Fibroblast of upper back skin (primary cell): ENCODE measurements at regions not wholly inside any gene's neighbourhood (a gene's known extent, or its start where the extent isn't known, plus 50 kb on each side); places are given as distances from the start of the nearest gene placed in this dataset.

ENCODE experiments used
- DNase-seq: peaks from one replicate; pipeline ENCODE4 v3.0.0-alpha.2; 2013

DNA sequence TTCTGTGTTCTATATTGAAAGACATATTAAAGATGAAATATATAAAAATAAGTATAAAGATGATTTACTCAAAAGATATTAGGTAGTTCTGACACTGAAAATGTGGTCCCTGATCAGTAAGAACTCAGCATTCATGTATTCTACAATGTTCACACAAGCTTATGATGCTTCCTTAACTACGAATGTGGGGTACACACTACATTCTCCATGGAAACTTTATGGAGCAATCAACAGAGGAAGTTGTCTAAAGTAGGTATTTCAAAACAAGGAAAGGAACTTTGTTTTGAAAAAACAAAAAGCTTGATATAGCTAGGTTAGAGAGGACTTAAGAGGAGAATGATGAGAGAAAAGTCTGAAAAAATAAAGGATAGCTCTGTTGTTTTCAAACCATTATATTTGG, 119.7 kb upstream of the RGS18 start:
- DNase-seq, result no peak

DNA sequence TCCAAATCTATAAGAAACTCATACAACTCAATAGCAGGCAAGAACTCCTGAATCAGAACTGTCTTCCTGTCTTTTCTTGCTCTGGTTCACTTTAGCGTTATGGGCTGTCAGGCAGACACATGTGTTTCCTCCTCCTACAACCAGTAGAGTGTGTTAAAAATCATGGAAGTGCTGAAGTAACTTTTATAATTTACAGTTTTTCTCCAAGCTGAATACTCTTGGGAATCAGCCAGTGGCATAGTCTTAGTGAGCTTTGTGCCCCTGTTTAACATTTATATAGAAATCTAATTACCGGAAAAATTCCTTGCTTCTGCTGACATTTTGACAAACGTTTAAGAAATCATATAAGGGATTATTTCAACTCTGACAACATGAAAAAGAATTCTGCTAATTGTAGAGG, 113.1 kb upstream of the RGS18 start:
- peak; percentile 70 for DNase-seq

GRCh38 chr1:192053531-192053971, 104.7 kb upstream of the RGS18 start:
- peak; percentile 48 for DNase-seq

- no peak for DNase-seq
Measured at GRCh38 chr1:192057766-192058165, 100.5 kb upstream of the RGS18 start.

- no peak for DNase-seq
Measured at GRCh38 chr1:192059407-192059806, 98.9 kb upstream of the RGS18 start.

GRCh38 chr1:192061556-192061955, 96.7 kb upstream of the RGS18 start:
- DNase-seq, result no peak

GRCh38 chr1:192065087-192065486, 93.2 kb upstream of the RGS18 start:
- no peak for DNase-seq

GRCh38 chr1:192066202-192066601, 92.1 kb upstream of the RGS18 start:
- peak; percentile 15 for DNase-seq

GRCh38 chr1:192067360-192067759, 90.9 kb upstream of the RGS18 start:
- DNase-seq, result no peak

GRCh38 chr1:192070213-192070612, 88.0 kb upstream of the RGS18 start:
- no peak for DNase-seq

DNA sequence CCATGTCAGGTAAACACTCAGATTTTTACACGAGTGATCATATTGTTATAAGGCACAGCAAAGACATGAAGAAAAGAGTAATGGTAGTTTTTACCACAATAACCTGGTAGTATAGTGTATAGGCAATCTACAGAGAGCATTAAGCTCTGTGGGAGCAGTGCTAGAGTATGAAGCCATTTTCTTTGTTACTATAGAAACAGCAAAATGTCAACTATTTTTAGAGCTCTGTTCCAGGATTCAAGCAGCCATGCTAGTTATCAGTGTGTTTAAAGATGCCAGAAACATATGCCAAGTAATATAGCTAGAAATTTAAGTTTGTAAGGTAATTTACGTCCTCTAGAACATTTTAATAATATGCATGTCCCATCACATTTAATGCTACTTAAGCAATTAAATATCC, 77.6 kb upstream of the RGS18 start:
- no peak for DNase-seq

DNA sequence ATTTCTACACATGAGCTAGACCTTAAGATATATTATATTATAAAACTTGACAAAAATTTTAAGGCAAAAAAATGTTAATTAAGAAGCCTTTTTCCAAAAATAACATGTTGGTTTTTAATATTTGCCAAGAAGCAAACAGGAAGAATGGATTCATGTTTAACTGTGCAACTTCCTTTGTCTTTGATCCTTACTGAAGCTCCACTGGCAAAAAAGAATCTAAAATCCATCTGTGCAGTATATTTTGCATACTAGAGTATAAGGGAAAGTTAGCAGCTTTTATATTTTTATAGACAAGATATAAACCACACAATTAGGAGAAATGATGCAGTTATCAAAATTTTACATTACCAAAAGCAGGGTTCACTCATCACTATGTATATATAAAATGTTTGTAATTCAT, 76.9 kb upstream of the RGS18 start:
- no peak for DNase-seq

- DNase-seq, result no peak
Measured at GRCh38 chr1:192086644-192087043, 71.6 kb upstream of the RGS18 start.

- no peak for DNase-seq
Measured at GRCh38 chr1:192087334-192087733, 70.9 kb upstream of the RGS18 start.

- no peak for DNase-seq
Measured at GRCh38 chr1:192088496-192088895, 69.8 kb upstream of the RGS18 start.

DNA sequence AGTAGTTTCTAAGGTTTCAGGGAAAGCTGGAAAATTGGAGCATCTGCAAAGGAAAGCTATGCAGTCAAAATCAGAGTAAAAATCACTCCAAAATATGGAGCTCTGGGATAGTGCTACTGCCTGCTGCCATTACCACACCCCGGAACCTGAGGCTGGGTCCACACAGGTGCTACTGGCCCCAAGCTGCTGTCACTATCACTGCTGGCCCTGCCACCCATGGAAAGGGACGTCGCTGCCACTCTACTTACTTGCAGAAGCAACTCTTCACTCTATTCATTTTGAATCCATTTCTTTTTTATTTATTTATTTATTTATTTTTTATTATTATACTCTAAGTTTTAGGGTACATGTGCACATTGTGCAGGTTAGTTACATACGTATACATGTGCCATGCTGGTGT, 60.3 kb upstream of the RGS18 start:
- DNase-seq, result no peak

GRCh38 chr1:192099328-192099727, 58.9 kb upstream of the RGS18 start:
- no peak for DNase-seq

GRCh38 chr1:192100686-192101468, 57.4 kb upstream of the RGS18 start:
- no peak for DNase-seq

- DNase-seq, result no peak
Measured at GRCh38 chr1:192104128-192104527, 54.1 kb upstream of the RGS18 start.

DNA sequence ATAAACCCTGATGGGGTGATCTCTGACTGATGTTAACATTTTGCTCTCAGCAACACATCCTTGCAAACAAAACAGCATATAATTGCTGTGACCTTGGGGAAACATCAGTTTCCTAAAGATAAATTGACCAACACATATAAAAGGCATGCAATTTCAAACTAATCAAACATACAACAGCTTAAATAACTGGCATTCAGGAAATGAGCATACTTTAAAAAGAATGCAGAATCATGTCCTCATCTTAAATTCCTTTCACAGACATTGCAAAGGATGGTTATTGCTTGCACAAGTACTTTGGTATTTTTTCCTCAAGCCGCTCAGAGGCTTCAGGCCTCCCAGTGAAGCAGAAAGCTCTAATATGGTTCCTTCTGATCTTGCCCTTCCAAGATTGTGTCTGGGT, 53.4 kb upstream of the RGS18 start:
- peak; percentile 89 for DNase-seq

DNA sequence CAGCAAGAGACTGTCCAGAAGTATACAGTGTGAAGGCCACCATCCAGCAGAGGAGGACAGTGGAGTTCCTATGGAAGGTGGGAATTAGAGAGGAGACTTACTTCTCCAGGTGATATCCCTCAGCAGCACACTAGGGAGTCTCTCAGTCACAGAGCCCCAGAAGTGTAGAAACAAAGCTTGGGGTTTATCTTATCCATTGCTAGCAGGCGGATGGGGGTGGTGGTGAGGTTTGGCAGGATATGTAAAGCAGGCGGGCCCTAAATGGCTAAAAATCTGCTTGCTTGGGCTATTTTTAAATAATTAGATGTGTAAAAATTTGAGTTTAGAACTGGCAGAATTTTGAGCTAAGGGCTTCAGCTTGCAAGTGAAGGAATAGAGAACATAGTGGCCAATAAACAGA, 50.1 kb upstream of the RGS18 start:
- no peak for DNase-seq
